GM21529 (cell line): ENCODE measurements at regions not wholly inside any gene's neighbourhood (a gene's known extent, or its start where the extent isn't known, plus 50 kb on each side); places are given as distances from the start of the nearest gene placed in this dataset.

Source experiments
- ATAC-seq: cut with Tn5 transposase; IDR thresholded peaks from one replicate; pipeline ENCODE4 v1.9.1; 2021; ENCODE audit not compliant: unreplicated experiment

DNA sequence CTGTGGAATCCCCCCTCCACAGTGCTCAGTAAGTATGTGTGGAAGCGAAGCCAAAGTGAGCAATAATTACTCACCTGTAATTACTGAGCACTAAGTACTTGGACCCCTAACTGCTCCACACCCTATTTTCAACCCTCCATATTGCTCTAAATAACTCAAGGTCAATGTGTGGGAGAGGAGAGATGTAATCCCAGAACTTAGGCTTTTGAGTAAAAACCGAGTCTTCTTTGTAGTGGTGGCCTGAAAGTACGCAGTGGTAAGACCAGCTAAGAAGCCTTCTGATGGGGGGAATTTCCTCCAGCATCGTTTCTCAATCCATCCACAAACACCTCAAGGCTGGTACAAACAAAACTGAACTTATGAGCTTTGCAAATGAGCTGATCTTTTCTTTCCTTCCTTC is 551.6 kb downstream of the ZEB2 start:
- no peak for ATAC-seq

DNA sequence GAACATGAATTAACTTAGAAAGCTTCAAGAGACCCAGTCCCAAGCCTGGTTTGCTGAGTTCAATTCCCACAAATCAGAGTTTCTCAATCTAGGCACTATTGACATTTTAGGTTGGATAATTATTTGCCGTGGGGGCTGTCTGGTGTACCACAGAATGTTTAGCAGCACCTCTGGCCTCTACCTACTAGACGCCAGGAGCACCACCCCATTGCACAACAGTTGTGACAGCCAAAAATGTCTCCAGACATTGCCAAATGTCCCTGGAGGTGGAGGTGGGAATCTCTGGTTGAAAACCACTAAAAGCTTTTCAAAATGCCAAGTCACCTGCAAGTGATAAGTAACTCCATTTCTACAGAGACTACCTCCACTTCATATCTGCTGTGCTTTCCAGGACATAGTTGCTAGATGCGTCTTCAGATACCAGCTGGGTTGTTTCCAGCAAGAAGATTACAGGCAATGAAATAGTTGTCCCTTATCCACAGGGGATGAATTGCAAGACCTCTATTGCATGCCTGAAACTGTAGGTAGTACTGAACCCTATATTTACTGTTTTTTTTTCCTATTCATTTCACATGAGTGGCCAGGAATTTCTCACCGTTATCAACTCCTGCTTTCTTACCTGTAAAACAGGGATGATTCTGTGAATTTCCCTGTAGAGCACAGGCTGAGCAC is 554.3 kb downstream of the ZEB2 start:
- no peak for ATAC-seq

DNA sequence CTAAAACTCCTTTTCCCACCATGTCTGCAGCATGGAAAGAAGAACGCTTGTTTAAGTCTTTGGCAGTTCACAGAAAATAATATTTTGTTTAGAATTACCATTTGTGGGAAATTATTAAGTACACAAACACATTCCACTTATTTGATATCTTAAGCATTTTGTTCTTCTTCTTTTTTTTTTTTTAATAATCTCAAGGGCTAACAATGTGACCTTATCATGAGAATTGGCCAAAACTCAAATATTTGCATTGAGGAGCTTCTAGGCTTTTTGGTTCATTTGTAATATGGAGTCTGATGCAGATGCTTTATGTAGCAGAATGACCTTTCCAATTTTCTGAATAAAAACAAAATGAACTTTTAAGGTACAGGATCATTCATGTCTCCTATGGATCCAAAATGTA is 555.0 kb downstream of the ZEB2 start:
- ATAC-seq, result no peak

DNA sequence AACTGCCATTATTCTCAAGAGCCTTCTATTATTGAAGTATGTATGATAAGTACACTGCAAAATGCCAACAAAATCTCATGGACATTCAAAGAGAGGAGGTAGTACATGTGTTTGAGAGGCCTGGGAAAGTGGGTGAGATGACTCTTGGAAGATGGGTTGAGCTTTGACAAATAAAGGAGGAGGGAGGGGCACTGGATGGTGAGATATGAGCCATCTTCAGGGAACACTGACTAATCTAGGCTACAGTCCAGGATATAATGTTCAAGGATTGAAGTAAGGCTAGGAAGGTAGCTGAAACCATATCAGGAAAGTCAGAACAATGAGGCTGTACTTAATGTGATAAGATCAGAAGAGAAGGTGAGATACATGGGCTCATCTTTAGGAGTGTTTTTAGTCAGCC is 559.7 kb downstream of the ZEB2 start:
- ATAC-seq, result no peak

DNA sequence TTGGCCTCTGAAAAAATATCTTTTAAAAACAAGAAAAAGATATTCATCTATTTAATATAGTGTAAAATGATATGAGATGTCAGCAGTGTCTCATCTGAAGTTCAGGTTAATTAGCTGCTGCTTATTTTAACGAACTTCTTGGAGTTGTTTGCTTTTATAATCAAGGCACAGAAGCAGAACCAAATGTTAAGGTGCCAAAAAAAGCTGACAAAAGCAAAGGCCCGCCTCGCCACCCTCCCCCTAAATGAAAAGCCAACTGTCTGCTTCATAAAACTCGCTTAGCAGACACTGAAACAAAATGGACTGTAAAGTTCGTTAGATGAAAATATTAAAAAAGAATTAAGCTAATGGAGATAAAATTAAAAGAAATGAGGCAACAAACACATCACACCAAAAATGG is 562.6 kb downstream of the ZEB2 start:
- no peak for ATAC-seq

DNA sequence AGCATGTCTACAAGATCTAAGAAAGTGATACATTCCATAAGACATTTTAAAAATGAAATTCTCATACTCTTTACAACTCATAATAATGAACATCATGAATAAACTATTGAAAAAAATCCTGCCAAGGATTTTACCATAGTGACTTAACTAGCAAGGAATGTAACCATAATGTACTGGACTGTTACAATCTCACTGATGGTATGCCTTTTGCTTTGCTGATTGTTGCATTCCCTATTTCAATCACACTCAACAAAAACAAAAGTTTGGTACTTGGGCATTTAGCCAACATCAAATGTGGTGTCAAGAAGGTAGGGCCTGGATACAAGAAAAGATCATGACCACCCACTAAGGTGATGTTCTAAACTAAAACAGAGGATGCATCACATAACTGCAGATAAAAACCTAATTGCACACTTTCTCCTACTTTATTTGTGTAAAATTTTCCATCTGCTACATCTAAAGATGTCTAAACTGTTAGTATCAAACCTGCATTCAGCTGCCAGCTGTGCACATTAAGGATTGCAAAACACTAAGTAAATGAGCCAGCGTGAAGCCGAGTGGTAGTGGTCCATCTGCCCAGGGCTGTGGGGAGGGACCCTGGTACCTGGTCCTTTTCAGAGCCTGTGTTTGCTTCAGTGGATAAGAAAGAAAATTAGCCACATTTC is 564.4 kb downstream of the ZEB2 start:
- no peak for ATAC-seq

DNA sequence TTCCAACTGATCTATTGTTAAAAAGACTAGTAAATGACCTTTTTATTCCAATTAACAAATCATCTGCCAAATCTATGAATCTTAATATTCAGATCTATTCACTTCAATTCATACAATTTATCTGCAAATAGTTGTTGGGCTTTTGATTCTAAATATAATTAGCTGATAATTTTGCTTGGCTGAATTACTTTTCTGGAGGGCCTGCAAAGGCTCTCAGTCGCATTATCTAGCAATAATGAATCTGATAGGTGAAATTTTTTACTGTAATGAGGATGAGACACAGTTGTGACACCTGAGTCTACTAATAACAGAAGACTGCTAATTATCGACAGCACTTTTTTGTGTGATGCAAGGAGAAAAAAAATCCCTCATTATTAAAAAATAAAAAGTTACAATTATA is 565.1 kb downstream of the ZEB2 start:
- ATAC-seq, result no peak

DNA sequence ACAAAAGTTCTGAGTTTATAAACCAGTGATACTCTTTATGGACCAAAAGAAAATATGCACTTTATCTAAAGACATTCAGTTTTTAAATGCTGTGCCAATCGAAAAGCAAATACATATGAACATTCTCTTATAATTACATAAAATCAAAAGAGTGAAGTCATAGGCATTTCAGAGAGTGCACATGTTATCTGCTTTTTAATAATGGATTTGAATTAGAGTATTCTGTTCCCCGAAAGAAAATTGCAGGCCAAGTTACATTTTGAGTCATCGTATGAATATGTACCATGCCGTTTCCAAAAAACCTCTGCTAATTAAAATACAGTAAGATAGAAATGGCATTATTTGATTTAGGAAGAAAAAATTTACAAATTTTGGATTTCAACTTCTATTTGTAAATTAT is 565.7 kb downstream of the ZEB2 start:
- no peak for ATAC-seq

DNA sequence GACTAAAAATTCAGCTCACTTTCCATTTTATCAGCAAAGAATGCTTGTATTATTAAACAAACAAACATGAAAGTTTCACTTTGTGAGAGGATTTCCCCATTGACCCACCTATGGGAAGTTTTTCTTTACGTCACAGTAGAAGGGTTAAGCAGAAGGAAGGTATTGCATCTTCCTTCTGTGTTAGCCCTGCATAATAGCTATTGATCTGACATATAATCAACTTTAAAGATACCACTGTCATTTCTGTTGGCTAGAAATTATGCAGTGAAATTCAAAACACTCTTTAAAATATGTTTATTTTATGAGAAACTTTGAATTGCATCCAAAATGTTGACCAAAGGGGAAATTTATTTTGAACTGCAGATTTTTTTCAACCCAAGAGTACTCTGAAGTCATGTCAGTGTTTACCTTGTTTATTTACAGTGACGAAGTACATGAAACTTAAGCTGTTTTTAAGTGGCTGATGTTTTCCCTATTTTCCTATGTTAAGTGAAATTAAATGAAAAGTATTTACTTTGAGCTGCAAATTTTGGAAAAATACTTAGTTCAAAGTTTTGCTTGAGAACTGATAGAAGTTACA is 566.4 kb downstream of the ZEB2 start:
- no peak for ATAC-seq

DNA sequence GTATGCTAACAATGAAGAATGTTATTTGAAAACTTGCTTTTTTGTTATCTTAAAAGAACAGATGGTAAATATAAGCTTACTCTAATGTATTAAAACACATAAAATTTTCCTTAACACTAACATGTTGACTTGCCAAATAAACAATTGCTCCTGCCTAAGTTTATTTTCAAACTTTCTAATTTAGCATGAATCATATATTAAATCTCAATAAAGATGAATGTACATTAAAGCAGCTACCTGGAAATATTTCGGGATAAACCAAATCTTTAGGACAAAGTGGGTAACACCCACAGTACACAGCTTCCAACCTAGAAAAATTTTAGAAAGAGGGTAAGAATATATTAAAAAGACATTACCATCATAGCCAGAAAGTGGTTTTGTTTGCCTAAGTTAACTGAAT is 567.4 kb downstream of the ZEB2 start:
- no peak for ATAC-seq

DNA sequence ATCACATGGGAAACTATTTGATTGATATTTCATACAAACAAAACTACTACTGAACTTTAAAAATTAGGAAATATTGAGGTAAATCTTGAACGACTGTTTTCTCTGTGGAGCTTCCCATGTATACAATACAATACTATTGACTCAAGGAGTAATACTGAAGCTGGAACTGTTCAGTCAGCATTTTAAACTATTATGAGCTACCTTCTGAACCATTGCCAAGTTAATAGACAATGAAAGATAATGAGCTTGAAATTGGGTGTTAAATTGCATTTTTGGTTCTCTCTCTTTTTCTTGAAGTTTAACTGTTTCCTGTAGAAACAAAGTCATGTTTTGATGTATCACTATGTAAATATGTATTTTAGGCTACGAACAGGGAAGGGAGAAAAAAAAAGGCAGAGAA is 569.2 kb downstream of the ZEB2 start:
- ATAC-seq, result no peak

DNA sequence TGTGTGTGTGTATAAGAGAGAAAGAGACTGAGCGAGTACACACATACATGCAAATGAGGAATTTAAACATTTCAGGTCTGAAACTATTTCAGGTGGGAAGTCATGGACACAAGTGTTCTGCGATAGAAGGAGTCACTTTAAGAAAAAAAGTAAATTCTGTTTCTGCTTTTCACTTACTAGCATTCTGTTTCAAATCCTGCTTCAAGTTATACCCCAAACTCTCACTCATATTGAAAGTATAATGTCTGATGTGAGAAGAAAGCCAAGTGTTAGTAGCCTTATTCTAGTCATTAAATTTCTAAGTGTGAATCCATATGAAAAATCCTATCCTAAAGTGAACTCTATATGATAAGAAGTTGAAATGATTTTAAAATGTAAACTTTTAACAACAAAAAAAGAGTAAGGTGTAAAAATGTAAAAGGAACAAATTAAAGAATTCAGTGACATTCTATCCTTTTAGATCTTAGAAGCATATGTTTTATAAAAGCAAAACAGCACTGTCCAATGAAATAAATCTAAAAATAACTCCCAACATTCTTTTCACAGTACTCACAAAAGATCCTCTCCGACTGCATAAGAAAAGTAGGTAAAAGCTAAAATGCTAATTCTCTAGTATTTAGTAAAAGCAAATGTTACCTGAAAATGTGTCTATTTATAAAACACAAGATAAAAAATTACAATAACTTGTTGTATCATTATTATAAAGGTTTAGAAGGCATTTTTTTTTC is 570.6 kb downstream of the ZEB2 start:
- ATAC-seq, result peak; percentile 68

DNA sequence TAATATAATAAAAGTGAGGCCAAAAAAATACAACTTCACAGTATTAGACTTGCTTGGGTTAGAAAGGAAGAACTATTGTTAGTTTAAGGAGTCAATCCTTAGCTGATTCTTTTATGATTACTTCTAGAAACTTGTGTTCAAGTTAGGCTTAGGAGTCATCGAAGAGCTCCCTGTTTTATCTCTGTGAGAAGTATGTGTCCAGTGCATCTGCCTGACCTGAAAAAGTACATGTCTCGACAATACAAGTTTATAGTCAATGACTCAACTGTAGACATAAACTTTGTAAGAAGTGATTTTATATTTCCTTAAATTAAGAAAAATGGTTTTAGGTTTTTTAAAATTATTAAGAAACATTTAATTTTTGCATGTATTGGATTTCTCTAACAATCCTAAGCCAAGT is 571.2 kb downstream of the ZEB2 start:
- ATAC-seq, result no peak

DNA sequence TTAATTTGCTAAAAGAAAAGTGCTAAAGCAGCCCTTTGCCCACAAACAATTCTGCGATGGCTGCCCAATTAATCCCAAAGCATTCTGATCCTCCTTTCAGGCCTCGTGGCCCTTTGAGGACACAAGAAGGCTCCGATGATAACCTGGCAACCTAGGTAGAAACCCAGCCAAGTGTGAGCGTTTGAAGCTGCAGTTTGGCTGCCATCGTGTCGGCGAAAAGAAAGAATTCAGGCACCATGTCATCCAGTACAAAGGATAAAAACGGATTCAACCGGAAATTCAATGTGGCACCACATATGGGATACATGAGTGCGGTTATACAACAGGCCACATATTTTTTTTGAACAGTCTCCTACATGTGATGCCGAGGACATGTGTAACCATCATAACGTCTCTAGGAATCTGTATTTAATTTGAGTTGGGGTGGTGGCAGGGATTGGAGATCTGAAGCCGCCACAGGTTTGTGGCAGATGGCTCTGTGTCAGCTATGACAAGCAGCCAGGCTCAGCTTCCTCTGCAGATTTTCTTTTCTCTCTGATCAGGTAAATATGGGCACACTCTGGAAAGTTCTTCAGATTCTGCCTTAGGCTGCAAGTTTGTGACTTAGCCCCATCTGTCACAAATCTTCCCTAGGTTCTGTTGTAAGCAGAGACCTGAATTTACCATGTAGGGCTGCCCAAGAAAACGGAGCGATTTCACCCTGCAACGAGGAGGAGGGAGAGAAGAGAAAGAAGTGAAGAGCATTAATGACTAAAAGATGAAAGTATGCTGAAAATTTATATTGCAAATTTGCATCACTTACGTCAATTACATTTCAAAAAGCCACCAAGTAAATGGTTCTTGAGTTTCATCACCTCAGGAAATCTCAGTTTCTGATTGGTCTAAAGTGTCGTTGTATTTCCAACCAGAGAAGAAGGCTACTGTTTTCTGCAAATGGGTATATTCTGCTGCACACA is 573.2 kb downstream of the ZEB2 start:
- no peak for ATAC-seq

DNA sequence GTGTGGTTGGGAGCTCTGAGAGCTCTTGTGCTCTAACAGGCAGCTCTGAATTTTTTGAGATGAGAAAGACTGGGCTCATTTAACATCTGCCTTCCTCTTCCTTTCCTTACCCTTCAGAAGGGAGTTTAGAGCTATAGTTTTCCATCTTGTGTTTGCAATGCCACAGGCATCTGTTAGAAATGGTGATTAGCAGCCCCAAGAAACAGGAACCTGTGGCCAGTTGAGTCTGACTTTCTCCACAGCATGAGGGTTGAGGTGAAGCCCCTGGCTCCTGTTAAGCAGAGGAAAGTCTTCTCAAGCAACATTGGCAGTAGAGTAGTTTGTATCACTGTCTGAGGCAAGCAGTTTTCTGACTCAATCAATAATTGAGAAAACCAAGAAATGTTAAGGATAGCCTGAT is 577.4 kb downstream of the ZEB2 start:
- no peak for ATAC-seq

DNA sequence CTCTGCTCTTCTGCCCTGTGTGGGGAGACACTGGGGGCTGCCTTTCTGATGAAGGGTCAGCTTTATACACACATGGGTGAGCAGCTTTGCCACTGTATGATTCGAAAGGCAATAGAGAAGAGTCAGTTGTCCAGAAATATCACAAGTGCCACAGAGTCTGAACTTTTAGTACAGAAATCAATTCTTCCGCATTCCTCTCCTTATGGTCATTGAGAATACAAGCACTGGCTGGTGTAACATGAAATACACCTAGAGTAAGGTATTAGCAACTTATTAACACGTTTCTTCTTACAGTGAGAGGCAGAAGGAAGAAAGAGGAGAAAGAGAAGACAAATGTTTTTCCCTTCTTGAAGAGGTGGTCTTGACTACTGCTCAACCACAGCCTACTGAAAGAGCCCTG is 579.2 kb downstream of the ZEB2 start:
- no peak for ATAC-seq

DNA sequence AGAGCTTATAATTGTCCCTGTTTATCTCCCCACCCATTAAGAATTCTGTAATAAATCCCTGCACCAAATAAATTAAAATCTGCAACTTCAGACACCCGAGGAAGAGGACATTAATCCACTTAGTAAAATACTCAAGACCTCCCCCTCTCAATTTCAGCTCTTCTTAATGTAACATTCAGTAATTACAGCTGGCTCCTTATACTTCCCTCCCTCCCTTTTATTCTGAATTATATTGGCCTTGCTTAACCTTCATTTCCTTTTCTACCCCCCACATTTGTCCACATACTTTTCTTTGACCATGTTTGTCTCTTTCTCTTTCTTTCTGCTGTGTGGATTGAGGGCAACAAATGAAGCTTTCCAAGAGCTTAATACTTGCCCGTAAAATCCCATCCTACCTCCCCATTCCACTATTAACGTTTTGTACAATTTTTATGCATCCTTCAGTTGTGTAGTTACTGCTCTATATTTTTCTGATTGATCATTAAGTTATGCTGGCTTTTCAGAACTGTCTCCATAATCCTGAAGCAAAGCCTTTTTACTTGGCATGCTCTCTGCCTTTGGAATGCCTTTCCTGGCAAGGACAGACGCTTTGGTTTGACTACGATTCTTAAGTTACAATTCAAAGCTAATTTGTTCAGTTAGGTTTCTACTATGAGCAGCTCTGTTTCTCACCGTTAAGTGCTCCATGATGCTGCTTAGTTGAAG is 580.1 kb downstream of the ZEB2 start:
- ATAC-seq, result no peak

DNA sequence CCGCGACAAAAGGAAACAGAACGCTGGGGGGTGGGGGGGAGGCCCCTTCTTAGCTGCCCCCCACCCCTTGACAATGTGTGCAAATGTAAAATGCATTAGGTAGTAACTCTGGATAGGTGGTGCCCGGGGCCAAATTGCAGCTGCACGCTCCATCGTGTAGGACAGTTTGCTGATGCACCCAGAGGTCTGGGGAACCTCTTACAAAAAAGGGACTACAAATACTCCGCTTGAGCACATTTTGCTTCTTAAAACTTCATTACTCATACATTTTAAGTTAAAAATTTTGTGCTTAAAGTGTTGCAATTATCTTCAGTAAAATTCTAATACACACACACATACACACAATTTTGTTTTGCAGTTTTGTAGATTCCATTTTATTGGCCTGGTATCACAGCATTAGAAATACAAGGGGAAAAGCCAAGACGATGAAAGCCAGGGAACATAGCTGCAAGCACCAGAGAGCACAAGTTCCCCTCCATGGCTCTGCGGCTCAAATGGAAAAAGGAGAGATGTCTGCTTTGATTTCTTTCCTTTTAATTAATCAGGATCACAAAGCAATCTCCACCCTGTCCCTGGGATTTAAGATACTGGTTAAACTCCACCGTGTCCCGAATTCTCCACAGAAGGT is 582.1 kb downstream of the ZEB2 start:
- peak; percentile 21 for ATAC-seq

DNA sequence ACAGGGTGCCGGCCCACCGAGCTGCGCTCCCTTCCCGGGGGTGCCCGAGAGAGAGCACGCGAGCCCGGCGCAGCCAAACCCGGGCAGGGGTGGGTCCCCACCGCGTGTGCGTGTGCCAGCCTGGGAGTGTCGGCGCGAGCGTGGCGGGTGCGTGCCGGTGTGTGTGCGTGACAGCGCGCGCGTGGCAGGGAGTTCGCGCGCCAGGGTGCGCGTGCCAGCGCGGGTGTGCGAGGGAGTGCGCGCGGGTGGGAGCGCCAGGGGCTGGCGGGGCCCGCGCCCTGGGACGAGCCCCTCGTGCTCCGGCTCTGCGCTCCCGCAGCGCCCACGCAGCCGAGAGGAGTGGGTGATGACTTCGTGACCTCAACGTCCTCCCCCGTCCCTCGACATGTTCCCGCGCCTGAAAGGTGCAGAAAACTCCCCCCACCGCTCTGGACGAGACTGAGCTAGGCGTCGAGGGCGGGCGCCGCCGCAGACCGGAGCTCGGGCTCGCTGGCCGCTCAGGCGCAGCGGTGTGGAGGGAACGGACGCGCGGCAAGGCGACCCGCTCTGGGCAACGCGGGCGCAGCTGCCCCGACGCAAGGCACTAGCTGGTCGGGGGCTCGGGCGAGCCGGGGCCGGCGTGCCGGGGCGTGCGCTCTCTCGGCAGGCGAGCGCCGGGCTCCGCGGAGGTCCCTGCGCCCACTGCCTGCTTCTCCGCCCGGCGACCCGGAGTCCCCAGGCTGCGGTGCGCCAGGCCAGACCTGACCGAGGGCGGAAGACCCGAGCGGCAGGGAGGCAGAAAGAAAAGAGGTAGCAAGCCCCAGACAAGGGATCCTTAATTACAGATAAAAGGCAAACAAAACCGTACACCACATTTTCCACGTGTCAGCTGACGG is 582.8 kb downstream of the ZEB2 start:
- ATAC-seq, result peak; percentile 74
